ENCODE measurements at regions not wholly inside any gene's neighbourhood (a gene's known extent, or its start where the extent isn't known, plus 50 kb on each side); places are given as distances from the start of the nearest gene placed in this dataset.
A peak's percentile ranks its signal among the peaks of the same experiment; 100 is the strongest.

DNA sequence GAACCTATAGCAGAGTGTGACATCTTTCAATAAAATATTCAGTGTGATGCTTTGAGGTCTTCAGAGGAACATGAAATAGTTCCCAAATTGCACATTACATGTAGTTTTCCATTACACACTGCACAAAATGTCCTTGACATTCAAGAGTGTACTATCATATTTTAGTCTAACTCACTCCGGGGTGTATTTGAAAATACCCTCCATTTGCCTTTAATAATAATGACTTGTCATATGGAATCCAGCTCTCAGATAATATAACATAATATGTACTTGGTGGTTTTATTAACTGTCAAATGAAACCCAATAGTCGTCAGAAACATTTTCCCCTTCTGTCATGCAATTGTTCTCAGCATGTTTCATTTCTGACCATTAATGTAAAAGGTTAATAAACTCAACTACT is 176.7 kb upstream of the CDH19 start:
- WGBS (ENCODE audit: insufficient coverage, low lambda C conversion rate) = 90% methylated on average over 1 of the region's 2 CpGs
- Histone ChIP-seq H3K27me3 (ENCODE audit: control insufficient read depth, insufficient read depth, low read length) (no peaks in the 10 kb centered on the region), H3K4me1 (ENCODE audit: control insufficient read depth, insufficient read depth, low read length) (no peaks in the 10 kb centered on the region), H3K36me3 (ENCODE audit: control insufficient read depth, insufficient read depth, low read length) (no peaks in the 10 kb centered on the region), H3K9me3 (ENCODE audit: control insufficient read depth, low read depth, low read length) (no peaks in the 10 kb centered on the region), H3K4me3 (ENCODE audit: low read length) (no peak overlapping the region), H3K27ac (ENCODE audit: low read length) (no peak overlapping the region)
- no peak for DNase-seq

GRCh38 chr18:66778048-66778447 is 174.2 kb upstream of the CDH19 start:
- Histone ChIP-seq H3K9me3 (ENCODE audit: control insufficient read depth, low read depth, low read length) (no peaks in the 10 kb centered on the region), H3K4me1 (ENCODE audit: control insufficient read depth, insufficient read depth, low read length) (no peaks in the 10 kb centered on the region), H3K27me3 (ENCODE audit: control insufficient read depth, insufficient read depth, low read length) (no peaks in the 10 kb centered on the region), H3K4me3 (ENCODE audit: low read length) (no peak overlapping the region), H3K27ac (ENCODE audit: low read length) (no peak overlapping the region), H3K36me3 (ENCODE audit: control insufficient read depth, insufficient read depth, low read length) (no peaks in the 10 kb centered on the region)
- 92% methylated on average over 2 of the region's 3 CpGs for WGBS (ENCODE audit: insufficient coverage, low lambda C conversion rate)
- DNase-seq = no peak

GRCh38 chr18:66769375-66769774 is 165.5 kb upstream of the CDH19 start:
- 100% methylated on average over 1 of the region's 4 CpGs for WGBS (ENCODE audit: insufficient coverage, low lambda C conversion rate)
- H3K36me3 ChIP-seq (ENCODE audit: control insufficient read depth, insufficient read depth, low read length) = no peaks in the 10 kb centered on the region
- no peak for DNase-seq
- H3K9me3 ChIP-seq (ENCODE audit: control insufficient read depth, low read depth, low read length) = no peaks in the 10 kb centered on the region
- H3K4me3 ChIP-seq (ENCODE audit: low read length) = no peak overlapping the region
- no peaks in the 10 kb centered on the region for H3K27me3 ChIP-seq (ENCODE audit: control insufficient read depth, insufficient read depth, low read length)
- no peaks in the 10 kb centered on the region for H3K4me1 ChIP-seq (ENCODE audit: control insufficient read depth, insufficient read depth, low read length)
- no peak overlapping the region for H3K27ac ChIP-seq (ENCODE audit: low read length)

- Histone ChIP-seq H3K4me1 (ENCODE audit: control insufficient read depth, insufficient read depth, low read length) (no peaks in the 10 kb centered on the region), H3K9me3 (ENCODE audit: control insufficient read depth, low read depth, low read length) (no peaks in the 10 kb centered on the region), H3K4me3 (ENCODE audit: low read length) (no peak overlapping the region), H3K36me3 (ENCODE audit: control insufficient read depth, insufficient read depth, low read length) (no peaks in the 10 kb centered on the region), H3K27ac (ENCODE audit: low read length) (no peak overlapping the region), H3K27me3 (ENCODE audit: control insufficient read depth, insufficient read depth, low read length) (no peaks in the 10 kb centered on the region)
- DNase-seq = peak; percentile 3 to 9
- WGBS (ENCODE audit: insufficient coverage, low lambda C conversion rate) = no CpG with 5 or more reads among the region's 4 CpGs
Observed at GRCh38 chr18:66764230-66764629, 160.3 kb upstream of the CDH19 start.

- H3K4me3 ChIP-seq (ENCODE audit: low read length) = no peak overlapping the region
- H3K4me1 ChIP-seq (ENCODE audit: control insufficient read depth, insufficient read depth, low read length) = no peaks in the 10 kb centered on the region
- H3K27me3 ChIP-seq (ENCODE audit: control insufficient read depth, insufficient read depth, low read length) = no peaks in the 10 kb centered on the region
- no peak for DNase-seq
- WGBS (ENCODE audit: insufficient coverage, low lambda C conversion rate) = 80% methylated on average over 1 of the region's 4 CpGs
- H3K36me3 ChIP-seq (ENCODE audit: control insufficient read depth, insufficient read depth, low read length) = no peaks in the 10 kb centered on the region
- no peak overlapping the region for H3K27ac ChIP-seq (ENCODE audit: low read length)
- H3K9me3 ChIP-seq (ENCODE audit: control insufficient read depth, low read depth, low read length) = no peaks in the 10 kb centered on the region
Observed at GRCh38 chr18:66761166-66761565, 157.3 kb upstream of the CDH19 start.

- no peak for DNase-seq
- no peaks in the 10 kb centered on the region for H3K9me3 ChIP-seq (ENCODE audit: control insufficient read depth, low read depth, low read length)
- H3K36me3 ChIP-seq (ENCODE audit: control insufficient read depth, insufficient read depth, low read length) = no peaks in the 10 kb centered on the region
- no peak overlapping the region for H3K4me3 ChIP-seq (ENCODE audit: low read length)
- 100% methylated on average over 1 of the region's 4 CpGs for WGBS (ENCODE audit: insufficient coverage, low lambda C conversion rate)
- no peak overlapping the region for H3K27ac ChIP-seq (ENCODE audit: low read length)
- no peaks in the 10 kb centered on the region for H3K4me1 ChIP-seq (ENCODE audit: control insufficient read depth, insufficient read depth, low read length)
- no peaks in the 10 kb centered on the region for H3K27me3 ChIP-seq (ENCODE audit: control insufficient read depth, insufficient read depth, low read length)
Observed at GRCh38 chr18:66760559-66760958, 156.7 kb upstream of the CDH19 start.

DNA sequence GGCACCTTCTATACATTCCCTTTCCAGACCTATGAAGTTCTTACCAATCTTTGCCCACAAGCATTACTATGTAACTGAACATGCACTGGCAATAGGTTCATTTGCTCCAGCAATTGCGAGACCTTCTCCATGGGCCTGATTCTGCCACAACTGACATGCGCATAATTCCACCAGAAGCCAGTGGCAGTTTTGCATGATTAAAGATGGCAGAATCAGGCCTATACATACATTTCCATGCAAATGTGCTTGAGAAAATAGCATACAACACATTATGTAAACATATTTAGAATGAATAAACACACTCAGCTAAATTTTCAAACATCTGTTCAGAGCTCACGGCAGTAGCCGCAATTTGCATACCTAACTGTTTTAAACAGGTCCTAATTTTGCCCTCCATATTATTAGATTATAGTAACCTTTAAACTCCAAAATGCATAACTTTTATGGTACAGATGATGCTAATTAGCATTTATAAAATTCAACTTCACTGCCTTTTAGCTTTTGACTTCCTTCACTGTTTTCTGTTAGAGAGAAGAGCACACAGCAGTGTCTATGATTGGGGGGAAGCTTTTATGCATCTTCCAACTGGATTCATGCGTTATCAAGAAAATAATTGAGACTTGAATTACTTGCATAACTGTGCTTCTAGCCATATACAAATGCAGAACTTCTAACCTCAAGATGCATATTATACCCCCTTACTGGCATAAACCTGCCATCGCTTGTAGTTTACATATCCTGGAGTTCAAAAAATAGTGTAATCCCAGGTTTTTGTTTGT is 155.3 kb upstream of the CDH19 start:
- no peaks in the 10 kb centered on the region for H3K4me1 ChIP-seq (ENCODE audit: control insufficient read depth, insufficient read depth, low read length)
- no peaks in the 10 kb centered on the region for H3K9me3 ChIP-seq (ENCODE audit: control insufficient read depth, low read depth, low read length)
- DNase-seq = no peak
- H3K27ac ChIP-seq (ENCODE audit: low read length) = no peak overlapping the region
- 90% methylated on average over 2 of the region's 6 CpGs for WGBS (ENCODE audit: insufficient coverage, low lambda C conversion rate)
- no peaks in the 10 kb centered on the region for H3K27me3 ChIP-seq (ENCODE audit: control insufficient read depth, insufficient read depth, low read length)
- no peaks in the 10 kb centered on the region for H3K36me3 ChIP-seq (ENCODE audit: control insufficient read depth, insufficient read depth, low read length)
- no peak overlapping the region for H3K4me3 ChIP-seq (ENCODE audit: low read length)

- H3K27me3 ChIP-seq (ENCODE audit: control insufficient read depth, insufficient read depth, low read length) = no peaks in the 10 kb centered on the region
- no peaks in the 10 kb centered on the region for H3K36me3 ChIP-seq (ENCODE audit: control insufficient read depth, insufficient read depth, low read length)
- H3K27ac ChIP-seq (ENCODE audit: low read length) = no peak overlapping the region
- DNase-seq = no peak
- 93% methylated on average over 3 of the region's 4 CpGs for WGBS (ENCODE audit: insufficient coverage, low lambda C conversion rate)
- no peak overlapping the region for H3K4me3 ChIP-seq (ENCODE audit: low read length)
- no peaks in the 10 kb centered on the region for H3K9me3 ChIP-seq (ENCODE audit: control insufficient read depth, low read depth, low read length)
- no peaks in the 10 kb centered on the region for H3K4me1 ChIP-seq (ENCODE audit: control insufficient read depth, insufficient read depth, low read length)
Observed at GRCh38 chr18:66757946-66758345, 154.1 kb upstream of the CDH19 start.

DNA sequence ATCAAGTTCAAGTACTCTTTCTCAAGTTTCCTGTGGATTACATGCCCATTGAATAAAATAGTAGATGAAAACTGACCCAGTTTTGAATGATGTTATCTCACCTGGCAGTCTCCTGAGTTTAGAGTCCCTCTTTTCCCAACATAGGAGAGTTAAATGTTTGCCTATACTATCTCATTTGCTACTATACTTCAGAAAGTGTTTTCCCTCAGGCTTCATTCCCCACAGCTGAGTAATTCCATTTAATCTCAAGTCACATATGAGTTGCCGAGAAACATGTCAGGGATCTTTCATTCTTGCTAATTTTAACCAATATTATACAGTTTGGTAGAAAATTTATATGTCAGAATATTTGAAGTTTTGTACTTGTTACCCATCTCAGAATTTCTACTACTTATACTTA is 150.4 kb upstream of the CDH19 start:
- Histone ChIP-seq H3K4me1 (ENCODE audit: control insufficient read depth, insufficient read depth, low read length) (no peaks in the 10 kb centered on the region), H3K36me3 (ENCODE audit: control insufficient read depth, insufficient read depth, low read length) (no peaks in the 10 kb centered on the region), H3K9me3 (ENCODE audit: control insufficient read depth, low read depth, low read length) (no peaks in the 10 kb centered on the region), H3K27me3 (ENCODE audit: control insufficient read depth, insufficient read depth, low read length) (no peaks in the 10 kb centered on the region), H3K4me3 (ENCODE audit: low read length) (no peak overlapping the region), H3K27ac (ENCODE audit: low read length) (no peak overlapping the region)
- DNase-seq = no peak
- 50% methylated on average over 1 of the region's 1 CpG for WGBS (ENCODE audit: insufficient coverage, low lambda C conversion rate)

- Histone ChIP-seq H3K9me3 (ENCODE audit: control insufficient read depth, low read depth, low read length) (no peaks in the 10 kb centered on the region), H3K27ac (ENCODE audit: low read length) (no peak overlapping the region), H3K36me3 (ENCODE audit: control insufficient read depth, insufficient read depth, low read length) (no peaks in the 10 kb centered on the region), H3K4me3 (ENCODE audit: low read length) (no peak overlapping the region), H3K4me1 (ENCODE audit: control insufficient read depth, insufficient read depth, low read length) (no peaks in the 10 kb centered on the region), H3K27me3 (ENCODE audit: control insufficient read depth, insufficient read depth, low read length) (no peaks in the 10 kb centered on the region)
- 54% methylated on average over 2 of the region's 3 CpGs for WGBS (ENCODE audit: insufficient coverage, low lambda C conversion rate)
- DNase-seq = no peak
Observed at GRCh38 chr18:66752733-66753132, 148.8 kb upstream of the CDH19 start.

DNA sequence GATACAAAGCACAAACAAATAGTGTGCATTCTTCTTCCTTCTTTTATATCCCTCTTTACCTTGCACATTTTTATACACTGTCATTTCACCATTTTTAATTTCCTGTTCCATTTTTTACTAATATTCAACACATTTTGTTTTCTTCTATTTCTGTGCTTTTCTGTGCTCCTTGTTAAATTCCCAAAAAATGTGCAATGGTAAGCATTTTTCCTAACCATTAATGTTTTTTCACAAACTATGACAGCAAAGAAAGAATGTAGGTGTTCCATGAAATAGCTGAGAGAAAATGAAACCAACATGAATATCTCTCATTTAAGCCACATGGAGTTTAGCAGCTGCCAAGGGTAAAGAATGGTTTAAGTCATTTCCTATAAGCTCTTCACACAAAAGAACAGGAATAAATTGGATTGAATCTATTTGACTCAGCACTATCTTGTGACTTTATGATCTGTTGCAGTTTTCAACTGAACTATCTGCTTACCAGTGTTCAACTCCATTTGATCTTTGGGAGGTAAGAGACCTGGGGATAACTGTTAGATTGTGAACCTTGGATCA is 145.7 kb upstream of the CDH19 start:
- Histone ChIP-seq H3K27me3 (ENCODE audit: control insufficient read depth, insufficient read depth, low read length) (no peaks in the 10 kb centered on the region), H3K27ac (ENCODE audit: low read length) (no peak overlapping the region), H3K4me3 (ENCODE audit: low read length) (no peak overlapping the region), H3K36me3 (ENCODE audit: control insufficient read depth, insufficient read depth, low read length) (no peaks in the 10 kb centered on the region), H3K4me1 (ENCODE audit: control insufficient read depth, insufficient read depth, low read length) (no peaks in the 10 kb centered on the region), H3K9me3 (ENCODE audit: control insufficient read depth, low read depth, low read length) (no peaks in the 10 kb centered on the region)
- DNase-seq = no peak
